GM12891 (cell line): ENCODE measurements at regions not wholly inside any gene's neighbourhood (a gene's known extent, or its start where the extent isn't known, plus 50 kb on each side); places are given as distances from the start of the nearest gene placed in this dataset.
"Not testable (repeated sequence)": the region's sequence is repeated elsewhere in the genome, so short reads cannot be mapped to it uniquely, and the experiment has no call there.

Source experiments
- PAX5 ChIP-seq: IDR thresholded peaks from 2 replicates; pipeline ENCODE4 v1.6.1; 2011; ENCODE audit warnings: low read length, moderate library complexity, mild to moderate bottlenecking; ENCODE audit not compliant: insufficient read depth, severe bottlenecking
- POLR2A ChIP-seq: IDR thresholded peaks from 2 replicates; pipeline ENCODE4 v1.6.1; 2011; ENCODE audit warnings: low read depth, low read length, control low read depth
- POLR2AphosphoS5 ChIP-seq: IDR thresholded peaks from 2 replicates; pipeline ENCODE4 v1.6.1; 2011; ENCODE audit warnings: low read depth, low read length, control low read depth
- TAF1 ChIP-seq: IDR thresholded peaks from 2 replicates; pipeline ENCODE4 v1.6.1; 2011; ENCODE audit warnings: low read depth, low read length, control low read depth

- not testable (repeated sequence) for TF ChIP-seq TAF1, PAX5, POLR2A, POLR2AphosphoS5
These were observed 89.7 kb downstream of the DKK1 start for GRCh38 chr10:52403801-52404200.
